Urothelium cell line (cell line): ENCODE measurements at regions not wholly inside any gene's neighbourhood (a gene's known extent, or its start where the extent isn't known, plus 50 kb on each side); places are given as distances from the start of the nearest gene placed in this dataset.
A peak's percentile ranks its signal among the peaks of the same experiment; 100 is the strongest.

ENCODE experiments used
- DNase-seq: peaks from one replicate; pipeline ENCODE4 v3.0.0; 2011; ENCODE audit warnings: low spot score, mixed read lengths
- FAIRE-seq: peaks from 2 replicates; lab custom pipeline; 2011; peaks lifted over from hg19 to GRCh38; lab: Jason Lieb, UNC

GRCh38 chr6:99091985-99092384 is 144.2 kb upstream of the FBXL4 start:
- FAIRE-seq, result no peak
- no peak for DNase-seq

- FAIRE-seq (no peak), DNase-seq (no peak)
Observed at GRCh38 chr6:99080191-99080590, 132.4 kb upstream of the FBXL4 start.

- no peak for FAIRE-seq
Observed at GRCh38 chr6:99079058-99079457, 131.3 kb upstream of the FBXL4 start.

DNA sequence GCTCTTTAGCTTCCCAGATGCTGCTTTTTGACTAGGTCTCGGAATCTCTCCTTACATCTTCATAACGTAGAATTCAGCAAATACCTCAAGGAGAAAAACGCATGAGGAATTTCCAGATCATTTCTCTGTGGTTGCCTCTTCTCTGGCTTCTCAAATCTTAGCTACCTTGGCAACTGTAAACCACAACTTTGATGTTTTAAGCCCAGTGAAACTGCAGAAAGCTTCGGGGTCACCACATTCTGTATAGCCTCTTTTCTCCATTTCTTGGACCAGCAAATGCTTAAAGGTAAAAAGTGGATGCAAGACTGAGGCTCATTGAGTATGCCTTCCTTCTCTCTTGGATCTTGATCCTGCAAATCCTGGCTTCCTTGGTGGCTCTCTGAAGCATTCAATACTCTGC is 125.5 kb upstream of the FBXL4 start:
- FAIRE-seq (no peak), DNase-seq (no peak)

More at GRCh38 chr6:99079058-99079457, 131.3 kb upstream of the FBXL4 start:
- DNase-seq, result no peak

DNA sequence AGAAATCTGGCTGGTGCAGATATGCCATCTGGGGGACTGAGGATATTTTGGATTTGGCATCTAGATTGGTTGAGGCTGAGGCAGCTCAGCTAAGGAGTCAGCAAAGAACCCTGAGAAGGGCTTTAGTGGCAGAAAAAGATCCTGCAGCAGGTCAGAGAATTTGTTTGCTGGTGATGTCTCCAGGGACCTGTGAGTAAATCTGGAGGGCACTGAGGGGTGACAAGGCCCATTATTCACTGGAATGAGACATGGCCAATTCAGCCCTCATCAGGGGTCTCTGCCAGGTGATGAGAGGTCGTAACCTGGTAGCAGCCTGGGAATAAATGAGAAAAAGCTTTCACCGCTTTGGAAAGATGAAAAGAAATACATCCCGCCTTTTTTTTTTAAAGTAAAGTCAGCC is 118.3 kb upstream of the FBXL4 start:
- DNase-seq (no peak), FAIRE-seq (no peak)

DNA sequence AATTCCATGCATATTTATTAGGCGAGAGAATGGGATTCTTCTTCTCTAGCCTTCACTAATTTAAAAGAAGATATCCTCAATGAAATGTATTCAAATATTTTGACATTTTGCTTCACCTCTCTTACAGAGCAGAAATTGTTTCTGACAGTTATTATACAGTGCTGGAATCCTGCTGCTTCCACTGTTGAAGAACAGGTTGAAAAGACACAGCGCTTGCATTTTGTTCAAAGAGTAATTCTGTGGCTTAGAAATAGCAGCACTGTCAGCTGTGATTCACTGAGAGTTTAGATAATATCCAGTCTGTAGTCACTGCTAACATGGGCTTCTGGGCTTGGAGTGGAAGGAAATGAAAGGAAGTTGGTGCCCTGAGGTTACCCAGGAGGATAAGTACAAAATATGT is 117.1 kb upstream of the FBXL4 start:
- no peak for FAIRE-seq
- no peak for DNase-seq

- no peak for FAIRE-seq
- no peak for DNase-seq
Observed at GRCh38 chr6:99036672-99037071, 88.9 kb upstream of the FBXL4 start.

DNA sequence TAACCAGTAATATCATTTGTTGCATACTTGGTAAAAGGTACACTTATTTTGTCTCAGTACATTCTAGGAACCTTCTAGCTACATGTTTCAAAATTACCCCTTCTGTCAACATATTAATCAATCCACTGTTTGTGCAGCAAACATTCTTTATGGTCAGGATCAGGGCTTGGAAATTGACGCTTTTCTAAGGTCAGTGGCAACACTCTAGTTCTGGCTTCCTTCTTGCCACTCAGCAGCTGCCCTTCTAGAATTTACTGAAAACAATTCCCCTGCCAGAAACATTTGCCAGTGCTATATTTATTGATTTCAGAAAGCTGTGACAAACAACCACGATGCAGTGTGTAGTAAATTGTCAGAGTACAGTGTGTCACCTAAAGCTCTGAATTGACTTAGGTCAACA is 84.7 kb upstream of the FBXL4 start:
- DNase-seq (no peak), FAIRE-seq (no peak)

- DNase-seq (no peak), FAIRE-seq (no peak)
Observed at GRCh38 chr6:99031957-99032356, 84.2 kb upstream of the FBXL4 start.

- no peak for FAIRE-seq
Observed at GRCh38 chr6:99030915-99031314, 83.2 kb upstream of the FBXL4 start.

DNA sequence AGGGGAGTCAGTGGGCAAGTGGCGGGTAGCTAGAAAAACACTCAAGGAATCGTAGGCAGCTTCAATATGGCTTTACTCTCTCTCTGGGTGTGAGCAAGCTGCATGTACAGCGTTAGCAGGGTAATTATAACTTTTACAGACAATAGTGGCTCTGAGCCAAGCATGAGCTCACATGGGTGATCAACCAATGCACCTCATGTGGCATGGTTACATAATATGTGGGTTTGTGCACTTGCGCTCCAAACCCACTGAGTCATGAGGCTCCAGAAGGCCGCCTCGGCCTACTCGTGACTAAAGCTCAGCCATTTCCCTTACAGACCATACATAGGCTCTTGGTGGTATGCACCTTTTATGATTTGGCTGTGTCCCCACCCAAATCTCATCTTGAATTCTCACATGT is 78.4 kb upstream of the FBXL4 start:
- FAIRE-seq, result no peak
- peak; percentile 49 for DNase-seq

More at GRCh38 chr6:99030915-99031314, 83.2 kb upstream of the FBXL4 start:
- no peak for DNase-seq

DNA sequence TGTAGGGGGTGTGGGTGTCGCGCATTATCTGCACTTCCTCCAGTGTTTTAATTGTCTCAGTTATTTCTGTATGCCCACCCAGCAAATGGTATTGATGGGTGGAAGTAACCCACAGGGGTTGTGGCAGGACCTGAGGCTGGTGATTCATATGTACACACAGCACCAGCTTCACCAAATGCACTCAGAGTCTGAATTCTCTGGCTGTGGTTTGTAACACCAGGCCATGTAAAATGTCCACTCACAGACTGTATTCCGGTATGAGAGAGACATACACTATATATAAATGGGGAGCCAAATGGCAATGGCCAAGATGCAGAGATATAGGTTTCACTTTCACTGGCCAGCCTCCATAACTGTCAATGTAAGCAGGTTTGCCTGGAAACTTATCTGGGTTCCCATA is 76.3 kb upstream of the FBXL4 start:
- no peak for FAIRE-seq
- DNase-seq, result no peak

DNA sequence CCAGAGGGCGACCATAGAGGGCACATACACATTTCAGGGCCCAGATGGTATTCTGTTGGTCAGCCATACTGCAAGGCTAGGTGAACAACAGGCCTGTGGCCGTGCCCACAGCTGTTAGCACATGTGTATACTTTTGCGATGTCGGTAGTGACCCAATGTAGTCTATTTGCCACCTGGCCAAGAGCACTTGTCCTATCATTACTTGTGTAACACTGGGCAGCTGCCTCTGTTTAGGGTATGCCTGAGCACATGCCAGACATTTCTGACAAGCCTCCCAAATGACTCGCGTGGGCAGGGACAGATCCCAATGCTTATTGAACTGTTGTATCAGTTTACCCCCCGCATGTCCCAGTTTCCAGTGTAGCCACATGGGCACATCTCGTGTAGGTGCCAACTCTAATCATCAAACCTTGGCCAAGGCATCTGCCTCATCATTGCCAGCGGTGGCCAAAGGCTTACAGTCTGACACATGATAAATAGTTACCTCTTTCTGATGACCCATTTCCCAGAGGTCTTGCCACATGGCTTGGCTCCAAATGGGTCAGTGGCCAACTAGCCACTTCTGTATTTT is 74.4 kb upstream of the FBXL4 start:
- DNase-seq, result no peak
- FAIRE-seq, result no peak

- no peak for FAIRE-seq
Observed at GRCh38 chr6:99019381-99019780, 71.6 kb upstream of the FBXL4 start.

DNA sequence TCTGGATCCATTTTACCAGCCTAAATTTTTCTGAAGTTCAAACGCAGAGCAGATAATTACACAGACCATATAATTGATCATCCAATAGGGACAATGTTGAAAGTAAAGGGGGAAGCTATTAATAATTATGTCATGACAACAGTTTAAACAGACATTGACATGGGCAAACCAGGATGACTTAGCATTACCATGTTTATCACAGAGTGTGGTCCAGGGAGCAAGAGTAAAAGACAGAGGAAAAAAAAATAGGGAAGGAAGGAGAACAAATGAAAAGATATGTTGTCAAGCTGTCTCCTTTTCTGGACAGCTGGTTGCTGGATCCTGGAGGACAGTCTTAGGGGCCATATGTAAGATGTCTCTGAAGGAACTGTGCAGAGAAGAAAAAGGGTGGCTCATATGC is 69.4 kb upstream of the FBXL4 start:
- DNase-seq, result no peak
- FAIRE-seq, result no peak

More at GRCh38 chr6:99019381-99019780, 71.6 kb upstream of the FBXL4 start:
- peak; percentile 41 for DNase-seq

DNA sequence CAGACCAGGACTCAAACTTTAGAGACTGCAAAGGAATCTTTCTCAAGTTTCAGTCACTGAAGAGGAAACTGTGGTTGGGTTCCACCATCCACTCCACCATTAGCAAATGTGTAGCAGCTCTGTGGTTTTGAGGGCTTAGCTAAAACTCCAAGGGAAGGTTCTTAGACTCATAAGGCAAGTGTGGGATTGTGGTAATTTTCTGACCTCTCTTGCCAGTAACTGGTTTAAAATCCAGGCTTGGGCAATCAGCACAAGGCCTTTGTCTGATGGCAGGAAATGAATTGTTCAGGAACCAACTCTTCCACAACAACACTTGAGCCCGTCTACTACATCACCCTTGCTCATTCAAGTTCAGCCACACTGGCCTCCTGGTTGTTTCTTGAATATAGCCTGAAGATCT is 68.6 kb upstream of the FBXL4 start:
- FAIRE-seq, result no peak

DNA sequence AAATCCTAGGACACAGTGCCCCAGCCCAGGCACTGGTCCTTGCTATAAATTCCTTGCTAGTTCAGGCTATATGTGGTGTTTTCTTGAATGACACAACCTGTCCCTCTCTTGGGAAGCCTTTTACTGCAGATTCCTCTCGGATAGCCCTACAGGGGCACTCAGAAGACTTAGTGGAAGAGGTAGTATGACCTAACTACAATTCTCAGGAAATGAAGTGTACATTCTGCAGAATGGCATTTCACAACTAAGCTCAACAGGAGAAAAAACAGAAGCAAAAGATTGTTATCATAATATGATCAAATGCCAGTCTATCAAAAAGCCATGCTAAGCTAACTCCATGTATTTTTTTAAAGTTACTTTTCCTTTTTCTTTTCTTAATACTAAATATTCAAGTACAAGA is 66.3 kb upstream of the FBXL4 start:
- DNase-seq (no peak), FAIRE-seq (no peak)

More for the DNA sequence above, 68.6 kb upstream of the FBXL4 start:
- peak; percentile 7 for DNase-seq

DNA sequence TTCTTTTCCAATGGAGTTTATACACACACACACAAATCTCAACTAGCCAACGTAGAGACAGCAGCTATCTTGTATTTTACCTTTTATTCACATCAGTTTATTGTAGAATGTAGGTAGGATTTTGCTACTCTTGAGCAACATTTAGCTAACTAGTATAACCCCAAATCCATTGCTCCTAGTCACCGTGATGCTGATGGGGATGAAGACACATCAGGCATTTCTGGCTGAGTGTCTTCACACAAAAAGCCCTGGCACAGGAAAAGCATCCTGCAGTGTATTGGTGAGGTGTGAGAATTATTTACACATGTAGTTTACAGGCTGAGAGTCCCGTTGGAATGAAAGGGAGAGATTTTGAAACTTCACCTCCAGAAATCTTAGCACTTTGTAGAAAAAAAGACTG is 65.9 kb upstream of the FBXL4 start:
- DNase-seq (no peak), FAIRE-seq (no peak)

- no peak for FAIRE-seq
- peak; percentile 57 for DNase-seq
Observed at GRCh38 chr6:99013145-99013544, 65.4 kb upstream of the FBXL4 start.

DNA sequence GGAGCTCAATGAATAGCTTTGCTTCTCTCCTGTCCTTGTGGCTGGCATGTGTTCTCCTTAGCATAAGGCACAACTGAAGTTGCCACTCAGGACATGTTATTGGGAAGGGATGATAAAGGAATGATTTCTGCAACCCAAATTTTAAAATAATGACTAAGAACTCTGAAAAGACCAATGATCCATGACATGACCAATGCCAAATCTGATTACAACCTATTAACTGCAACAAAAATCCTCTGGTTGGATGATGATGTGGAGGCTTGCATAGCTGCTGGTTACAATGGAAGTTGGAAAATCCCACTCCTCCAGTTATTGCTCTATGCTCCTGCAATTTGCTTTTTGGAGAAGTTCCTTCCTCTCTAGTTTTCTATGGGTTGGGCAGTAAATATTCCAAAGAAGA is 63.4 kb upstream of the FBXL4 start:
- DNase-seq, result no peak
- no peak for FAIRE-seq

GRCh38 chr6:99002831-99003230 is 55.1 kb upstream of the FBXL4 start:
- no peak for FAIRE-seq
- DNase-seq, result no peak

DNA sequence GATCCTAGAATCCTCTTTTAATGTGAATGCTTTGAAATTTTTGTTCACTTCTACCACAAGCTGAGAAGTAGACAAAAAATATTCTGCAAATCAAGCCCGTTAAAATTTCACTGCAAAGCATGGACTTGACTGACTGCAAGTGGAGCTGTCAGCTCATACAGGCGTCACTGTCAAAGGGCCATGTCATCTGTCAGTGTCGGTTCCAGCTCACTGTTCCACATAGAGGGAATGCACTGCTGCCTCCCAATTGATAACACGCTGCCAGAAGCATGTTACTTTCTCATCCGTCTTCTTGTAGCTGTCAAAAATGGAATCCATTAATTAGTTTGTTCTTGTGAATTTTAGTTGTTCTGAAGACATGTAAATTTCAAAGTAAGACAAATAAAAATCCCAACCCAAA is 50.4 kb upstream of the FBXL4 start:
- no peak for DNase-seq
- FAIRE-seq, result no peak
